ENCODE measurements at regions not wholly inside any gene's neighbourhood (a gene's known extent, or its start where the extent isn't known, plus 50 kb on each side); places are given as distances from the start of the nearest gene placed in this dataset.

DNA sequence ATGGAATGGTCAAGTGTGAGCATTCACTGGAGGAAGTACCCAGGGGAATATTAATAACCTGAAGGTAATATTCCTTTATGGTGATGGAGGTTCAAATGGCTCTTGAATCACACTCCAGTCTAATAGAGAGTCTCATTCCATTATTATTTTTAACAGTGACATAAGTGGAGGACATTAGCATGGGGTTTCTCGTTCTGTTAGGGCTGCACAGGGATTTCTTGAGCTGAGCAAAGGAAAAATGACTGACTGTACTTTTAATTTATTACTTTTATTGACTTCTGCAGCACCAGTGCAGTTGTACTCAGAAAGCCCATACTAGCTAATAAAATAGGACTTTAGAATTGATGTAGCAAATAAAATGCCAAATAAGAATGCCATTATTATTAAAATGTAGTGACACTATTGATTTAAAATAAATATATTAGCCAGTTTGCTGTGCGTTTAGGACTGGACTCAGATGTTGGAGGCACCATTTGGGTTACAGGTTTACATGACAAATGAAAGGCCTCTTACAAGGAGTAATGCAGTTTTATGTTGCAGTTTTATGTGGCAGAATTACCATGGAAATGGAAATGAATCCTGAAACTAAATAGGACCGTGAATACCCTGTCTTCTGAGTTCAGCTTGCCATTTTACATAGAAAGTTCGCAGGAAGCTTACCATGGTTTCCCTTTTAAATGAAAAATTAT lies 705.1 kb upstream of the GRM7 start:
- DNase-seq (ENCODE audit: low read depth) = no peak
- TF ChIP-seq, protein P1, sequence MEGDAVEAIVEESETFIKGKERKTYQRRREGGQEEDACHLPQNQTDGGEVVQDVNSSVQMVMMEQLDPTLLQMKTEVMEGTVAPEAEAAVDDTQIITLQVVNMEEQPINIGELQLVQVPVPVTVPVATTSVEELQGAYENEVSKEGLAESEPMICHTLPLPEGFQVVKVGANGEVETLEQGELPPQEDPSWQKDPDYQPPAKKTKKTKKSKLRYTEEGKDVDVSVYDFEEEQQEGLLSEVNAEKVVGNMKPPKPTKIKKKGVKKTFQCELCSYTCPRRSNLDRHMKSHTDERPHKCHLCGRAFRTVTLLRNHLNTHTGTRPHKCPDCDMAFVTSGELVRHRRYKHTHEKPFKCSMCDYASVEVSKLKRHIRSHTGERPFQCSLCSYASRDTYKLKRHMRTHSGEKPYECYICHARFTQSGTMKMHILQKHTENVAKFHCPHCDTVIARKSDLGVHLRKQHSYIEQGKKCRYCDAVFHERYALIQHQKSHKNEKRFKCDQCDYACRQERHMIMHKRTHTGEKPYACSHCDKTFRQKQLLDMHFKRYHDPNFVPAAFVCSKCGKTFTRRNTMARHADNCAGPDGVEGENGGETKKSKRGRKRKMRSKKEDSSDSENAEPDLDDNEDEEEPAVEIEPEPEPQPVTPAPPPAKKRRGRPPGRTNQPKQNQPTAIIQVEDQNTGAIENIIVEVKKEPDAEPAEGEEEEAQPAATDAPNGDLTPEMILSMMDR (IDR thresholded peaks at IDR 0.05; ENCODE audit: insufficient read depth, low read length) = no peak
- no peak overlapping the region for H3K4me3 ChIP-seq (ENCODE audit: low read depth, low read length)

DNA sequence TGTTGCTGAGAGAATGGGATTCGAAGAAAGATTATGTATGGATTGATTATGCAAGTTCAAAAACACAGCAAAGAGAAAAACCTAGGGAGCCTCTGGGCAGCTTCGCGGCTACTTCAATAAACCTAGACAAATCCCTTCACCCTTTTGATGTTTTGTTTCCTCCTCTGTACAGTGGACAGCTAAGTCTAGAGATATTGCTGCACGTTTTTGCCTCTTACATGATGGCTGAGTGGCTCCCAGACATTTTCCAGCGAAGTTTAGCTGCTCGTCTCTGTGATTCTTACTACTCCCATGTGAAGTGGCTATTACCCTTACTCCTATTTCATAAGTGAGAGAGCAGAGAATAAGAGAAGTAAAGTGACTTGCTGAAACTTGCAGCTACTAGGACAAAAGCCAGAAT lies 695.0 kb upstream of the GRM7 start:
- DNase-seq (ENCODE audit: low read depth) = no peak
- TF ChIP-seq, protein P1 (IDR thresholded peaks at IDR 0.05; ENCODE audit: insufficient read depth, low read length) = no peak
- H3K4me3 ChIP-seq (ENCODE audit: low read depth, low read length) = no peak overlapping the region

DNA sequence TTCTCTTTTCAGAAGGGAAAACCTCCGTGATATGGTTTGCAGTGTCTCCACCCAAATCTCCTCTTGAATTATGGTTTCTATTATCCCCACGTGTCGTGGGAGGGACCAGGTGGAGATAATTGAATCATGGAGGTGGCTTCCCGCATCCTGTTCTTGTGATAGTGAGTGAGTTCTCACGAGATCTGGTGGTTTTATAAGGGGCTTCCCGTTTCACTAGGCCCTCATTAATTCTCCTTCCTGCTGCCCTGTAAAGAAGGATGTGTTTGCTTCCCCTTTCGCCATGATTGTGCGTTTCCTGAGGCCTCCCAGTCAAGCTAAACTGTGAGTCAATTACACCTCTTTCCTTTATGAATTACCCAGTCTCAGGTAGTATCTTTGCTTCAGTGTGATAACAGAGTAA lies 692.7 kb upstream of the GRM7 start:
- DNase-seq (ENCODE audit: low read depth) = no peak
- H3K4me3 ChIP-seq (ENCODE audit: low read depth, low read length) = no peak overlapping the region
- TF ChIP-seq, protein P1 (IDR thresholded peaks at IDR 0.05; ENCODE audit: insufficient read depth, low read length) = no peak

DNA sequence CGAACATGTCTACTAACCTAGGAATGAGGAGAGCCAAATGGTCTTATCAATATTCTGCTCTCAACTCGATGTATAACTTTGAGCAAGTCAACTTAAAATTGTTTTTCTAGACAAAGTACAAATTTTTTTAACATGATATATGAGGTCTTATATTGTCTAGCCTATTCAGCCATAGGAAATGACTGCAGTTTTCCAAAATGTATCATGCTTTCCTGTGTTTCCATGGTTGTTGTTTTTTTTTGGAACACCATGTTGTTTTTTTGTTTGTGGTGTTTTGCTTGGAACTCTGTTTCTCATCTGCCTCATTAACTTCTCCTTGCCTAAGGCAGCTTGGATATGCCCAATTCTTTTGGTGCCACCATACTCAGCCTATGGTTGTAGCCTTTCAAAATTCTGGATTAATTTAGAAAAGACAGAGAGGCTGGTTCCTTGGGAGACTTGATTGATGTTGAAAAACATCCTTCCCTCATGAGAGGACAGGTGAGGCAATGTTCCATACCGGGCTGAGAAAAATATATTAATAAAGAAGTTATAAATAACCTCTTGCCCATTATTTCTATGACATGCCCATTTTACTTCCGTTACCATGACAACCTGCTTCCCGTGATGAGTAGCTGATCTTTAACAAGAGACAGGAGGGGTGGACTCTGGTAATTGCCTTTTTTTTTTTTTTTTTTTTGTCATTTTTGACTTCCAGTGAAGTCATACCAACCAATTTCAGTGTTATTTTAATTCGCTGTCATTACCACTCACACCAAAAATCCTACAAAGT lies 687.9 kb upstream of the GRM7 start:
- DNase-seq (ENCODE audit: low read depth) = no peak
- H3K4me3 ChIP-seq (ENCODE audit: low read depth, low read length) = no peak overlapping the region
- TF ChIP-seq, protein P1 (IDR thresholded peaks at IDR 0.05; ENCODE audit: insufficient read depth, low read length) = no peak

DNA sequence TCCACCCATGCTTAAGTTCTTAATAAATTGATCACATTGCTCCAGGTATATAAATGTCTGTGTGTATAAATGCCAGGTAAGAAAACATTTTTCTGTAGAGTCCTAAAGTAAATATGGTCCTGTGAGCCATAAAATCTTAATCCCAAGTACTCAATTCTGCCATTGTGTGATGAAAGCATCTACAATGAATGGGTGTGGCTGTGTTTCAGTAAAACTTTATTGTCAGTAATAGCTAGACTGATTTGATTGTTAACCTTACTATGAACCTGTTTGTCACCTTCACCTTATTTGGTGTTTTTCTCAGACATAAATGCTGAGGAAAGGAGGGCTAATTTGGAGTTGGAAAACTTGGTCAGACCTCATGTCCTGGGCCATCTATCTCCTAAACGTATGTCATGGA lies 683.5 kb upstream of the GRM7 start:
- no peak for DNase-seq (ENCODE audit: low read depth)
- H3K4me3 ChIP-seq (ENCODE audit: low read depth, low read length) = no peak overlapping the region
- TF ChIP-seq, protein P1 (IDR thresholded peaks at IDR 0.05; ENCODE audit: insufficient read depth, low read length) = no peak

DNA sequence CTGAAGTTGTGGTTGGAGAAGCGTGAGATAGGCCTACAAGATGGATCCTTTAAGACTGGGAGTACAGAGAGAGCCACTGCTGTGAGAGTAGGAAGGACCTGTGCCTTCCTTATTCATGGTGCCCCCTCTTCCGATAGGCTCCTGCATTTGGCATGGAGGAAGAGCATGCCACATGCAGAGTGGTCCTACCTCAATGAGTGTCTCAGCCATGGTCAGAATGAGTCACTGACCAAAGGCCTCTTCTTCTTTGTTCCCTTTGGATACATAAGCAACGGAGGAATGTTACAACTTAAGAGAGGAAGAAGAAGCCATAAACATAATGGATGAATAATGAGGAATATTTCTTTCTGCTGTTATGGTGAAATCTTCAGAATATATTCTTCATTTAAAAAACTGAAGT lies 681.2 kb upstream of the GRM7 start:
- TF ChIP-seq, protein P1 (IDR thresholded peaks at IDR 0.05; ENCODE audit: insufficient read depth, low read length) = no peak
- DNase-seq (ENCODE audit: low read depth) = no peak
- no peak overlapping the region for H3K4me3 ChIP-seq (ENCODE audit: low read depth, low read length)
